ENCODE measurements at regions not wholly inside any gene's neighbourhood (a gene's known extent, or its start where the extent isn't known, plus 50 kb on each side); places are given as distances from the start of the nearest gene placed in this dataset.
A peak's percentile ranks its signal among the peaks of the same experiment; 100 is the strongest.

DNA sequence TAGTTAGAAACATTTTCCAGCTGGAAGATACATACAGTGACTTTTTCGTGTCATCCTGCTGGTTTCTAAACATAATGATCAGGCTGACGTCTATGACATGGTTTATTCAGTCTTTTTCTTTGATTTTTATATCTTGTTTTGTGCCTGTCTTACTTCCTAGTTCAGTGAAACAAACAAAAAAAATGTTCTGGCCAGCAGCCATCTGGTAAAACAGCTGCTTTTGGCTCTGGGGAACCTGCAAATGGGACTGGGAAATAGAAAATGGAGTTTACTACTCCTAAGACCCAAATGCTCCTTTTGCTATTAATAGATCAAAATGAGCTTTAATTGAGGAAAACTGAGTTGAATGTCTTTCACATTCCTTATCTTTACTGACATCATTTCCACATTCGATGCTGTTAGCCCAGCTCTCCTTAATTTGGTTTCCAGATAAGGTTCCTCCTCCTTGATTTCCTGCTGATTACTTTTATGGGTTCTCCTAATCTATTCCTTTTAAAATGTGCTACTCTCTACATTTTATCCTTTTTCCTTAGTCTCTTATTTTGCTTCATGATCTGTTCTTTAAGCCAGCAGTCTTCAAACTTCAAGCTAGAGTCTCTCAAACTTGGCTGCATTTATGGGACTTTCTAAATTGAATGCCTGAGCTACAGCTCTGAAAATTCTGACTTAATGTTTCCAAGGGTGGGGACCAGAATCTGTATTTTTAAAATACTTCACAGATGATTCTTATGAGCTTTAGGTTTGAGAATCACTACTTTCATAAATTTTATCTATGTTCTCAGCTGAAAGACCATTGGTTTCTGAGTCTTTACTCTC, 499.5 kb downstream of the ANKRD50 start:
- WGBS (ENCODE audit: insufficient coverage): 0% methylated on average over 1 of the region's 3 CpGs
- DNase-seq: peak; percentile 94
- H3K9me3 ChIP-seq (replicated peaks; ENCODE audit: control insufficient read depth, low read depth, low read length): no peaks in the 10 kb centered on the region
- H3K4me3 ChIP-seq (ENCODE audit: low read length): no peak overlapping the region
- H3K4me1 ChIP-seq (ENCODE audit: control insufficient read depth, insufficient read depth, low read length): peaks cover 3% of the 10 kb centered on the region
- no peaks in the 10 kb centered on the region for H3K36me3 ChIP-seq (ENCODE audit: control insufficient read depth, insufficient read depth, low read length)
- H3K27me3 ChIP-seq (ENCODE audit: control insufficient read depth, insufficient read depth, low read length): no peaks in the 10 kb centered on the region
- peak overlapping the region; percentile 68 for H3K27ac ChIP-seq (ENCODE audit: low read length)

DNA sequence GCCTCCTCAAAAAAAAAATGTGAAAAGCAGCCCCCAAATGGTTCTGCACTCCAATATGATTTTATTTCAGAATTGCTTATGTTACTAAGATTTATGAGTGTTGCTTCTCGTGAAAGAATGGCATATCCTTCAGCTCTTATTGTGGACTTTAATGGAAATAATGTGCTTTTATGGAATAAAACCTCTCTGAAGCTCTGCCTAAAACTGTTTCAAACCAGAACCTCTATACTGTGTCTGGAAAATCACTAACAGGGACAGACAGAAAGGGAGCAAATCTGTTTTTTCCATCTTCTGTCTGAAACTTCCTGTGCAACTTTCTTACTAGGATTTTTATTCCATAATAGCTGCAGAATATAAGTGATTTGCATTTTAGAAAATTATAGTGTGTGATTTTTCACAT, 493.1 kb downstream of the ANKRD50 start:
- no peaks in the 10 kb centered on the region for H3K36me3 ChIP-seq (ENCODE audit: control insufficient read depth, insufficient read depth, low read length)
- no peaks in the 10 kb centered on the region for H3K4me1 ChIP-seq (ENCODE audit: control insufficient read depth, insufficient read depth, low read length)
- H3K27me3 ChIP-seq (ENCODE audit: control insufficient read depth, insufficient read depth, low read length): no peaks in the 10 kb centered on the region
- no CpG with 5 or more reads among the region's 1 CpG for WGBS (ENCODE audit: insufficient coverage)
- no peaks in the 10 kb centered on the region for H3K9me3 ChIP-seq (replicated peaks; ENCODE audit: control insufficient read depth, low read depth, low read length)
- DNase-seq: peak; percentile 90
- no peak overlapping the region for H3K4me3 ChIP-seq (ENCODE audit: low read length)
- no peak overlapping the region for H3K27ac ChIP-seq (ENCODE audit: low read length)

- peak; percentile 86 for DNase-seq
- peaks cover 2% of the 10 kb centered on the region for H3K9me3 ChIP-seq (replicated peaks; ENCODE audit: control insufficient read depth, low read depth, low read length)
- H3K4me1 ChIP-seq (ENCODE audit: control insufficient read depth, insufficient read depth, low read length): no peaks in the 10 kb centered on the region
- no CpG with 5 or more reads among the region's 1 CpG for WGBS (ENCODE audit: insufficient coverage)
- no peak overlapping the region for H3K4me3 ChIP-seq (ENCODE audit: low read length)
- H3K27ac ChIP-seq (ENCODE audit: low read length): no peak overlapping the region
- H3K27me3 ChIP-seq (ENCODE audit: control insufficient read depth, insufficient read depth, low read length): no peaks in the 10 kb centered on the region
- H3K36me3 ChIP-seq (ENCODE audit: control insufficient read depth, insufficient read depth, low read length): no peaks in the 10 kb centered on the region
Measured at GRCh38 chr4:124224256-124224655, 488.3 kb downstream of the ANKRD50 start.

- Histone ChIP-seq H3K4me3 (ENCODE audit: low read length) (no peak overlapping the region), H3K27me3 (ENCODE audit: control insufficient read depth, insufficient read depth, low read length) (no peaks in the 10 kb centered on the region), H3K27ac (ENCODE audit: low read length) (no peak overlapping the region), H3K4me1 (ENCODE audit: control insufficient read depth, insufficient read depth, low read length) (no peaks in the 10 kb centered on the region), H3K9me3 (replicated peaks; ENCODE audit: control insufficient read depth, low read depth, low read length) (peaks cover 4% of the 10 kb centered on the region), H3K36me3 (ENCODE audit: control insufficient read depth, insufficient read depth, low read length) (no peaks in the 10 kb centered on the region)
- DNase-seq: no peak
Measured at GRCh38 chr4:124227981-124228380, 484.6 kb downstream of the ANKRD50 start.

DNA sequence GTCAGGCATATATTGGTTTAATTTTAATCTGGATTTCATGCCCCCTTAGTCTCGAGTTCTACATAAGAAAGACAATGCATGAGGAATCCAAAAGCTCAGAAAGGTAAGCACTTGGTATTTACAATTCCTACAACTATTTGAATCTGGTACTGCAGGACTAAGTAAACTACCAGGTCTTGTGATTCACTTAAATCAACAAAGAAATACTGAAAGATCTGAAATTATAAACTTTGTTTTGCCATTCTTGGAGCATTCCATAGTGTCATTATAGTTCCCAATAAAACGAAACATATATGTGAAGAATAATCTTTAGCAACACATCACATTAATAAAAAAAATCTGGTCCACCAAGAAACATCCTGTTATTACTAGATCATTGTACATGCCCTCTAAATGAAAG, 482.3 kb downstream of the ANKRD50 start:
- Histone ChIP-seq H3K27me3 (ENCODE audit: control insufficient read depth, insufficient read depth, low read length) (no peaks in the 10 kb centered on the region), H3K36me3 (ENCODE audit: control insufficient read depth, insufficient read depth, low read length) (no peaks in the 10 kb centered on the region), H3K27ac (ENCODE audit: low read length) (no peak overlapping the region), H3K4me1 (ENCODE audit: control insufficient read depth, insufficient read depth, low read length) (no peaks in the 10 kb centered on the region), H3K9me3 (replicated peaks; ENCODE audit: control insufficient read depth, low read depth, low read length) (peaks cover 4% of the 10 kb centered on the region), H3K4me3 (ENCODE audit: low read length) (no peak overlapping the region)
- no CpG with 5 or more reads among the region's 2 CpGs for WGBS (ENCODE audit: insufficient coverage)
- no peak for DNase-seq

DNA sequence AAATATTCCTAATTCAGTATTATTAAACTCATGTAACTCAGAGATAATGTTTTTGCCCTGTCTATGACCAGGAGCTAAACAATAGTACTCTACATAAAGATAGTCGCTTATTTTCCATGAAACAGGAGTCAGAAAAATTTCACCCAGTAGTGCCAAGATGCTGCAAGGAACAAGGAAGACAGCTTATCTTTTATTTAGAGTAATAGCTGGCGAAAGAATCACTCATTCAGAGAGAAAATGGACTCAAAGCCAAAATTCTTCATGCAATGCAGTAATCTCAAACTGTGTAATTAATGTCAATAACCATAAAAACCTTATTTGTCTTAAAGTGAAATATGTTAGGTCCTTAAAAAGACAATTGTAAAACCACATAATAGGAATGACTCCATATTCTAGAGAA, 477.8 kb downstream of the ANKRD50 start:
- Histone ChIP-seq H3K27me3 (ENCODE audit: control insufficient read depth, insufficient read depth, low read length) (no peaks in the 10 kb centered on the region), H3K9me3 (replicated peaks; ENCODE audit: control insufficient read depth, low read depth, low read length) (peaks cover 2% of the 10 kb centered on the region), H3K36me3 (ENCODE audit: control insufficient read depth, insufficient read depth, low read length) (no peaks in the 10 kb centered on the region), H3K27ac (ENCODE audit: low read length) (no peak overlapping the region), H3K4me3 (ENCODE audit: low read length) (no peak overlapping the region), H3K4me1 (ENCODE audit: control insufficient read depth, insufficient read depth, low read length) (no peaks in the 10 kb centered on the region)
- no CpG with 5 or more reads among the region's 2 CpGs for WGBS (ENCODE audit: insufficient coverage)
- no peak for DNase-seq

DNA sequence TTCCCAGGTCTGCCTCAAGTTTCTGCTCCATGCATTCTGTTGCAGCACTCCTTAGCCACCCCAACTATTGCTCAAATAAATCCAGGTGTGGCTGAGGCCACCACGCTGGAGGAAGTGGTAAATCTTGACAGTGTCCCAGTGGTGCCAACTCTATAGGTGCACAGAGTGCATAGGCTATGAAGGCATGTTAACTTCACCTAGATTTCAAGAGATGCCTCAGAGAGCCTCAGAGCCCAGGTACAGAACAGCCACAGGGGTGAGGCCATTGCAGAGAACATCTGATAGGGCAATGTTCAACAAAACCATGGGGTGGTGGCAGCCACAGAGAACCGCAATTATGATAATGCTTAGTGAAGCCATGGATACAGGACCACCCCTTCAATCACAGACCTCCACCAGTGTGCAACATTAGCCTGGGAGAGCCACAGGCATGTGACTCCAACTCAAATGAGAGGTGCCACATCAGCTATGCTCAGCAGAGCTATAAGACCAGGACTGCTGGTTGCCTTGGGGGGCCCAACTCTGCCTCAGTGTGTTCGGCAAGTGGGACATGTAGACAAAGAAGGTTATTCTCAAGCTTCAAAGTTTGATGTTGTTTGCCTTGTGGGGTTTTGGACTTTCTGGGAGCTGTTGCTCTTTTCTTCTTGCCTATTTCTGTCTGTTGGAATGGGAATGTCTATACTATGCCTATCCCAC, 468.7 kb downstream of the ANKRD50 start:
- Histone ChIP-seq H3K9me3 (replicated peaks; ENCODE audit: control insufficient read depth, low read depth, low read length) (no peaks in the 10 kb centered on the region), H3K27ac (ENCODE audit: low read length) (no peak overlapping the region), H3K27me3 (ENCODE audit: control insufficient read depth, insufficient read depth, low read length) (no peaks in the 10 kb centered on the region), H3K4me3 (ENCODE audit: low read length) (no peak overlapping the region), H3K36me3 (ENCODE audit: control insufficient read depth, insufficient read depth, low read length) (no peaks in the 10 kb centered on the region), H3K4me1 (ENCODE audit: control insufficient read depth, insufficient read depth, low read length) (no peaks in the 10 kb centered on the region)
- DNase-seq: no peak
- WGBS (ENCODE audit: insufficient coverage): 80% methylated on average over 1 of the region's 3 CpGs

DNA sequence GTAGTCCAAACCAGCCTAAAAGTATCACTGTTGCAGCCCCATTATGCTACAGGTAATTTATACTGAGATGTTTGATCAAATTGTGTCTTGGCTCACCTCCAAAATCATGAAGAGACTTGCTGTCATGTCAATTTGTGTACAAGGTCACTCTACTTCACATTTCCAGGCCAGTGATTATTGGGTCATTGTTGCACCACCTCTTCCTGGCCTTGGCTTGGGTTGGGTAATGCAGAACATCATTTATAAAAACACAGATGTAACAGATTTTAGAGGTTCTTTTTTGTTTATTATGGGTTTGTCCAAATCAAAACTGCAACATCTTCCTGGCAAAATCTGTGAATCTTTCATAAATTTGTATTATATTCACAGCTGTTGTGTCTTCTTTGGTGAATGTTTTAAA, 459.5 kb downstream of the ANKRD50 start:
- no peaks in the 10 kb centered on the region for H3K27me3 ChIP-seq (ENCODE audit: control insufficient read depth, insufficient read depth, low read length)
- no peaks in the 10 kb centered on the region for H3K36me3 ChIP-seq (ENCODE audit: control insufficient read depth, insufficient read depth, low read length)
- H3K4me3 ChIP-seq (ENCODE audit: low read length): no peak overlapping the region
- DNase-seq: no peak
- H3K4me1 ChIP-seq (ENCODE audit: control insufficient read depth, insufficient read depth, low read length): no peaks in the 10 kb centered on the region
- H3K27ac ChIP-seq (ENCODE audit: low read length): no peak overlapping the region
- no peaks in the 10 kb centered on the region for H3K9me3 ChIP-seq (replicated peaks; ENCODE audit: control insufficient read depth, low read depth, low read length)

GRCh38 chr4:124262211-124263179, 450.0 kb downstream of the ANKRD50 start:
- Histone ChIP-seq H3K4me3 (ENCODE audit: low read length) (no peak overlapping the region), H3K27me3 (ENCODE audit: control insufficient read depth, insufficient read depth, low read length) (no peaks in the 10 kb centered on the region), H3K9me3 (replicated peaks; ENCODE audit: control insufficient read depth, low read depth, low read length) (no peaks in the 10 kb centered on the region), H3K4me1 (ENCODE audit: control insufficient read depth, insufficient read depth, low read length) (no peaks in the 10 kb centered on the region), H3K27ac (ENCODE audit: low read length) (no peak overlapping the region), H3K36me3 (ENCODE audit: control insufficient read depth, insufficient read depth, low read length) (no peaks in the 10 kb centered on the region)
- DNase-seq: peak; percentile 96
- WGBS (ENCODE audit: insufficient coverage): 0% methylated on average over 2 of the region's 7 CpGs

DNA sequence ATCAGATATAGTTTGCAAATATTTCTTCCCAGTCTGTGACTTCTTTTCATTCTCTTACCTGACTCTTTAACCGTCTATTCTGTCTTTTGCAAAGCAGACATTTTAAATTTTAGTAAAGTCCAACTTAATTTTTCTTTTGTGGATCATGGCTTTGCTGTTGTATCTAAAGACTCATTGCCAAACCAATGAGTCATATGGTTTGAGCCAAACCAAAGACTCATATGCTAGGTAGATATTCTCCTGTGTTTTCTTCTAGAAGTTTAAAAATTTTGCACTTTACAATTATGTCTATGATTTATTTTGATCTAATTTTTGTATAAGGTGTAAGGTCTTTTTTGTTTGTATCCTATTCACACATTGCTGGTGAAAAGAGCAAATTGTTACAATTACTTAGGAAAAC, 446.8 kb downstream of the ANKRD50 start:
- Histone ChIP-seq H3K9me3 (replicated peaks; ENCODE audit: control insufficient read depth, low read depth, low read length) (no peaks in the 10 kb centered on the region), H3K36me3 (ENCODE audit: control insufficient read depth, insufficient read depth, low read length) (no peaks in the 10 kb centered on the region), H3K27ac (ENCODE audit: low read length) (no peak overlapping the region), H3K4me3 (ENCODE audit: low read length) (no peak overlapping the region), H3K4me1 (ENCODE audit: control insufficient read depth, insufficient read depth, low read length) (no peaks in the 10 kb centered on the region), H3K27me3 (ENCODE audit: control insufficient read depth, insufficient read depth, low read length) (no peaks in the 10 kb centered on the region)
- DNase-seq: no peak
- no CpG with 5 or more reads among the region's 1 CpG for WGBS (ENCODE audit: insufficient coverage)

Data from muscle of leg (tissue), 3 donors.